CD4-positive, alpha-beta T cell (primary cell): ENCODE measurements at regions not wholly inside any gene's neighbourhood (a gene's known extent, or its start where the extent isn't known, plus 50 kb on each side); places are given as distances from the start of the nearest gene placed in this dataset.

Source experiments
- ATAC-seq: fragments of 200-7000 bp; cut with Tn5 transposase; one replicate; pipeline ENCODE4 v1.10.0; 2022; ENCODE audit warnings: mild to moderate bottlenecking; ENCODE audit not compliant: poor library complexity
- CTCF ChIA-PET: fragments of 350-600 bp; sonication (Branson Sonifier 250); formaldehyde crosslinking; loops from one replicate; lab custom pipeline; 2021; ENCODE audit warnings: antibody characterized with exemption, inconsistent platforms; lab: Charles Lee
- POLR2A ChIA-PET: fragments of 350-600 bp; sonication (Branson Sonifier 250); formaldehyde crosslinking; loops from one replicate; lab custom pipeline; 2021; ENCODE audit warnings: antibody characterized with exemption, inconsistent platforms; lab: Charles Lee
- DNase-seq, 14 experiments: peaks; one replicate each; pipeline ENCODE4 v3.0.0-alpha.2; 2013 to 2020; ENCODE audit warnings: mixed read lengths in 2 of 14
- H3K27ac ChIP-seq, 2 donors: one replicate each; pipeline versions ENCODE4 v1.5.1 to v1.7.0; 2013; ENCODE audit warnings: low read length in 2 of 2, low read depth in 1 of 2, mild to moderate bottlenecking in 1 of 2
- H3K27me3 ChIP-seq, 2 experiments: 1 replicate in 1 of 2; 2 replicates in 1 of 2; pipeline versions ENCODE4 v1.6.1 to v1.7.0; 2013; ENCODE audit warnings: low read length in 2 of 2, control low read depth in 1 of 2, mild to moderate bottlenecking in 1 of 2, moderate library complexity in 1 of 2; ENCODE audit not compliant: insufficient read depth in 2 of 2, control insufficient read depth in 1 of 2
- H3K36me3 ChIP-seq: one replicate; pipeline ENCODE4 v1.6.1; 2013; ENCODE audit warnings: low read length, control low read depth; ENCODE audit not compliant: insufficient read depth
- H3K4me1 ChIP-seq: one replicate; pipeline ENCODE4 v1.6.1; 2013; ENCODE audit warnings: low read length, control low read depth; ENCODE audit not compliant: insufficient read depth
- H3K4me3 ChIP-seq: one replicate; pipeline ENCODE4 v1.5.1; 2013; ENCODE audit warnings: mild to moderate bottlenecking, low read length, moderate library complexity
- H3K9me3 ChIP-seq, 2 experiments: 1 replicate in 1 of 2; 2 replicates in 1 of 2; pipeline versions ENCODE4 v1.6.1 to v1.7.0; 2013; ENCODE audit warnings: low read length in 2 of 2, mild to moderate bottlenecking in 2 of 2, control low read depth in 1 of 2, moderate library complexity in 1 of 2; ENCODE audit not compliant: control insufficient read depth in 1 of 2, insufficient read depth in 1 of 2
- H3K27ac Mint-ChIP-seq: one replicate; pipeline ENCODE4 v1.8.0; 2020; ENCODE audit warnings: mixed read lengths
- H3K27me3 Mint-ChIP-seq: one replicate; pipeline ENCODE4 v1.8.0; 2021; ENCODE audit warnings: mixed read lengths
- H3K36me3 Mint-ChIP-seq: one replicate; pipeline ENCODE4 v1.8.0; 2021; ENCODE audit warnings: low read depth, mixed read lengths
- H3K4me1 Mint-ChIP-seq: one replicate; pipeline ENCODE4 v1.8.0; 2021; ENCODE audit warnings: low read depth, mixed read lengths
- H3K4me3 Mint-ChIP-seq: one replicate; pipeline ENCODE4 v1.8.0; 2020; ENCODE audit warnings: mild to moderate bottlenecking, mixed read lengths
- H3K9me3 Mint-ChIP-seq: one replicate; pipeline ENCODE4 v1.8.0; 2020; ENCODE audit warnings: mixed read lengths
- intact Hi-C, 2 experiments: fragments of 100-400 bp; cut with DNase I in 1 of 2; cut with micrococcal nuclease in 1 of 2; formaldehyde crosslinking; loops; one replicate each; pipeline versions ENCODE4 v1.15.1 to v1.9.0; 2023 to 2025; cut with DNase I, micrococcal nuclease
- TF ChIP-seq, protein P1 (sequence below): fragments of 200-600 bp; IDR thresholded peaks from one replicate; pipeline ENCODE4 v1.8.0; 2022; ENCODE audit warnings: antibody characterized with exemption, mild to moderate bottlenecking

- ChIA-PET POLR2A (no interaction called here), CTCF (no interaction called here)
- H3K9me3 Mint-ChIP-seq: no peaks in the 10 kb centered on the region
- no peaks in the 10 kb centered on the region for H3K4me1 ChIP-seq
- ATAC-seq (no peak), DNase-seq (no peak)
- H3K9me3 ChIP-seq: no peaks in the 10 kb centered on the region
- H3K27me3 ChIP-seq: no peaks in the 10 kb centered on the region
- TF ChIP-seq, protein P1, sequence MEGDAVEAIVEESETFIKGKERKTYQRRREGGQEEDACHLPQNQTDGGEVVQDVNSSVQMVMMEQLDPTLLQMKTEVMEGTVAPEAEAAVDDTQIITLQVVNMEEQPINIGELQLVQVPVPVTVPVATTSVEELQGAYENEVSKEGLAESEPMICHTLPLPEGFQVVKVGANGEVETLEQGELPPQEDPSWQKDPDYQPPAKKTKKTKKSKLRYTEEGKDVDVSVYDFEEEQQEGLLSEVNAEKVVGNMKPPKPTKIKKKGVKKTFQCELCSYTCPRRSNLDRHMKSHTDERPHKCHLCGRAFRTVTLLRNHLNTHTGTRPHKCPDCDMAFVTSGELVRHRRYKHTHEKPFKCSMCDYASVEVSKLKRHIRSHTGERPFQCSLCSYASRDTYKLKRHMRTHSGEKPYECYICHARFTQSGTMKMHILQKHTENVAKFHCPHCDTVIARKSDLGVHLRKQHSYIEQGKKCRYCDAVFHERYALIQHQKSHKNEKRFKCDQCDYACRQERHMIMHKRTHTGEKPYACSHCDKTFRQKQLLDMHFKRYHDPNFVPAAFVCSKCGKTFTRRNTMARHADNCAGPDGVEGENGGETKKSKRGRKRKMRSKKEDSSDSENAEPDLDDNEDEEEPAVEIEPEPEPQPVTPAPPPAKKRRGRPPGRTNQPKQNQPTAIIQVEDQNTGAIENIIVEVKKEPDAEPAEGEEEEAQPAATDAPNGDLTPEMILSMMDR: no peak
- no peak overlapping the region for H3K4me3 Mint-ChIP-seq
- no peak overlapping the region for H3K4me3 ChIP-seq
- H3K36me3 Mint-ChIP-seq: no peaks in the 10 kb centered on the region
- H3K27ac ChIP-seq: no peak overlapping the region
- no peaks in the 10 kb centered on the region for H3K4me1 Mint-ChIP-seq
- peaks cover 5% of the 10 kb centered on the region for H3K27me3 Mint-ChIP-seq
- no peak overlapping the region for H3K27ac Mint-ChIP-seq
- intact Hi-C loops: no loop called here
- no peaks in the 10 kb centered on the region for H3K36me3 ChIP-seq
Measured at GRCh38 chrX:129176710-129177109, 346.6 kb downstream of the SMARCA1 start.

- Histone ChIP-seq H3K36me3 (no peaks in the 10 kb centered on the region), H3K4me1 (no peaks in the 10 kb centered on the region), H3K4me3 (no peak overlapping the region), H3K9me3 (no peaks in the 10 kb centered on the region), H3K27ac (no peak overlapping the region), H3K27me3 (no peaks in the 10 kb centered on the region)
- no peaks in the 10 kb centered on the region for H3K27me3 Mint-ChIP-seq
- DNase-seq (no peak), ATAC-seq (no peak)
- ChIA-PET POLR2A (no interaction called here), CTCF (no interaction called here)
- no peak overlapping the region for H3K4me3 Mint-ChIP-seq
- H3K36me3 Mint-ChIP-seq: no peaks in the 10 kb centered on the region
- intact Hi-C loops: no loop called here
- H3K9me3 Mint-ChIP-seq: no peaks in the 10 kb centered on the region
- H3K27ac Mint-ChIP-seq: no peak overlapping the region
- no peaks in the 10 kb centered on the region for H3K4me1 Mint-ChIP-seq
- TF ChIP-seq, protein P1: no peak
Measured at GRCh38 chrX:129161108-129161507, 362.2 kb downstream of the SMARCA1 start.

GRCh38 chrX:129158505-129158904, 364.8 kb downstream of the SMARCA1 start:
- no peak overlapping the region for H3K27ac ChIP-seq
- ChIA-PET POLR2A (no interaction called here), CTCF (no interaction called here)
- no peak for DNase-seq
- Mint-ChIP-seq H3K9me3 (no peaks in the 10 kb centered on the region), H3K27ac (no peak overlapping the region), H3K4me3 (no peak overlapping the region), H3K4me1 (no peaks in the 10 kb centered on the region), H3K27me3 (no peaks in the 10 kb centered on the region), H3K36me3 (no peaks in the 10 kb centered on the region)
- TF ChIP-seq, protein P1: no peak
- no peak overlapping the region for H3K4me3 ChIP-seq
- intact Hi-C loops: no loop called here
- no peaks in the 10 kb centered on the region for H3K36me3 ChIP-seq
- H3K4me1 ChIP-seq: no peaks in the 10 kb centered on the region
- no peaks in the 10 kb centered on the region for H3K9me3 ChIP-seq
- no peaks in the 10 kb centered on the region for H3K27me3 ChIP-seq
- ATAC-seq: no peak
